Liver (tissue), 8 donors: ENCODE measurements at regions not wholly inside any gene's neighbourhood (a gene's known extent, or its start where the extent isn't known, plus 50 kb on each side); places are given as distances from the start of the nearest gene placed in this dataset.

Experiments
- DNase-seq: peaks from one replicate; pipeline ENCODE4 v3.0.0-alpha.2; 2017; ENCODE audit warnings: low spot score
- H3K27ac ChIP-seq, 2 donors: one replicate each; pipeline ENCODE4 v1.7.0; 2013; ENCODE audit warnings: inconsistent platforms in 2 of 2, low read length in 2 of 2, control low read depth in 1 of 2, low read depth in 1 of 2, mild to moderate bottlenecking in 1 of 2
- H3K27me3 ChIP-seq, 4 donors: one replicate each; pipeline versions ENCODE4 v1.6.1 to v1.7.0; 2013; ENCODE audit warnings: low read length in 3 of 4, inconsistent platforms in 1 of 4, mild to moderate bottlenecking in 1 of 4, moderate library complexity in 1 of 4; ENCODE audit not compliant: control insufficient read depth in 4 of 4, insufficient read depth in 4 of 4
- H3K36me3 ChIP-seq, 4 donors: one replicate each; pipeline versions ENCODE4 v1.6.1 to v1.7.0; 2013; ENCODE audit warnings: low read length in 3 of 4, mild to moderate bottlenecking in 3 of 4, low read depth in 1 of 4, moderate library complexity in 1 of 4; ENCODE audit not compliant: control insufficient read depth in 4 of 4, insufficient read depth in 3 of 4
- H3K4me1 ChIP-seq, 4 donors: one replicate each; pipeline versions ENCODE4 v1.6.1 to v1.7.0; 2013; ENCODE audit warnings: low read length in 3 of 4, mild to moderate bottlenecking in 3 of 4, moderate library complexity in 1 of 4; ENCODE audit not compliant: control insufficient read depth in 4 of 4, insufficient read depth in 4 of 4
- H3K4me3 ChIP-seq, 3 donors: one replicate each; pipeline versions ENCODE4 v1.6.1 to v1.7.0; 2013; ENCODE audit warnings: low read length in 3 of 3, control low read depth in 1 of 3, low read depth in 1 of 3, mild to moderate bottlenecking in 1 of 3
- H3K9ac ChIP-seq, 2 donors: one replicate each; pipeline ENCODE4 v1.7.0; 2013; ENCODE audit warnings: low read length in 2 of 2, mild to moderate bottlenecking in 2 of 2, moderate library complexity in 2 of 2, control low read depth in 1 of 2, low read depth in 1 of 2
- H3K9me3 ChIP-seq, 4 donors: one replicate each; pipeline versions ENCODE4 v1.6.1 to v1.7.0; 2013; ENCODE audit warnings: low read length in 3 of 4; ENCODE audit not compliant: control insufficient read depth in 4 of 4
- ATF3 ChIP-seq: IDR thresholded peaks from 2 replicates; pipeline ENCODE4 v1.6.1; 2016; ENCODE audit warnings: antibody characterized with exemption
- CTCF ChIP-seq: fragments of 150-350 bp; IDR thresholded peaks from 2 replicates; pipeline ENCODE4 v1.5.1; 2017; ENCODE audit warnings: improper control_type of control experiment, low read depth, low read length; ENCODE audit not compliant: missing input control
- EGR1 ChIP-seq, 2 donors: IDR thresholded peaks; 2 replicates each; pipeline ENCODE4 v1.6.1; 2016 to 2018; ENCODE audit warnings: antibody characterized with exemption in 2 of 2, low read depth in 2 of 2
- FOXA1 ChIP-seq: IDR thresholded peaks from 2 replicates; pipeline ENCODE4 v1.6.1; 2016; ENCODE audit warnings: antibody characterized with exemption
- FOXA2 ChIP-seq: IDR thresholded peaks from 2 replicates; pipeline ENCODE4 v1.6.1; 2016; ENCODE audit warnings: antibody characterized with exemption
- GABPA ChIP-seq, 2 donors: IDR thresholded peaks in 1 of 2; conservative IDR thresholded peaks in 1 of 2; 2 replicates each; pipeline ENCODE4 v1.6.1; 2016; ENCODE audit warnings: antibody characterized with exemption in 2 of 2, mild to moderate bottlenecking in 1 of 2, moderate library complexity in 1 of 2
- HNF4A ChIP-seq, 2 donors: conservative IDR thresholded peaks; 2 replicates each; pipeline ENCODE4 v1.6.1; 2016; ENCODE audit warnings: antibody characterized with exemption in 2 of 2, mild to moderate bottlenecking in 2 of 2
- JUND ChIP-seq, 2 donors: IDR thresholded peaks; 2 replicates each; pipeline ENCODE4 v1.6.1; 2016; ENCODE audit warnings: antibody characterized with exemption in 2 of 2
- MAX ChIP-seq: IDR thresholded peaks from 2 replicates; pipeline ENCODE4 v1.6.1; 2016; ENCODE audit warnings: antibody characterized with exemption
- NR2F2 ChIP-seq: IDR thresholded peaks from 2 replicates; pipeline ENCODE4 v1.6.1; 2016; ENCODE audit warnings: antibody characterized with exemption
- RAD21 ChIP-seq, 2 donors: IDR thresholded peaks; 2 replicates each; pipeline ENCODE4 v1.6.1; 2016; ENCODE audit warnings: antibody characterized with exemption in 2 of 2, mild to moderate bottlenecking in 2 of 2
- REST ChIP-seq: IDR thresholded peaks from 2 replicates; pipeline ENCODE4 v1.6.1; 2016; ENCODE audit warnings: antibody characterized with exemption, mild to moderate bottlenecking
- RXRA ChIP-seq, 2 donors: IDR thresholded peaks; 2 replicates each; pipeline ENCODE4 v1.6.1; 2017 to 2018; ENCODE audit warnings: antibody characterized with exemption in 2 of 2, mild to moderate bottlenecking in 1 of 2
- SP1 ChIP-seq: IDR thresholded peaks from 2 replicates; pipeline ENCODE4 v1.6.1; 2018; ENCODE audit warnings: antibody characterized with exemption, mild to moderate bottlenecking
- TAF1 ChIP-seq: conservative IDR thresholded peaks from 2 replicates; pipeline ENCODE4 v1.6.1; 2016; ENCODE audit warnings: antibody characterized with exemption, mild to moderate bottlenecking
- YY1 ChIP-seq: IDR thresholded peaks from 2 replicates; pipeline ENCODE4 v1.6.1; 2016; ENCODE audit warnings: antibody characterized with exemption, mild to moderate bottlenecking
- ZBTB33 ChIP-seq: IDR thresholded peaks from 2 replicates; pipeline ENCODE4 v1.6.1; 2016; ENCODE audit warnings: antibody characterized with exemption
- WGBS: extraction: QIAGEN DNeasy Blood & Tissue Kit; methylation state at CpG from one replicate; pipeline ENCODE4 v1.1.7; 2013; 5-methylcytosine and 5-hydroxymethylcytosine counted together
- donor health status: healthy.
- donor health status: healthy.
- donor health status: healthy.
- donor health status: healthy.
- donor health status: healthy.

- Histone ChIP-seq H3K9ac (no peak overlapping the region), H3K27ac (no peak overlapping the region), H3K4me1 (no peaks in the 10 kb centered on the region), H3K4me3 (no peak overlapping the region), H3K36me3 (no peaks in the 10 kb centered on the region), H3K9me3 (no peaks in the 10 kb centered on the region), H3K27me3 (no peaks in the 10 kb centered on the region)
- no peak for TF ChIP-seq REST
- TF ChIP-seq RAD21 (IDR thresholded peaks at IDR 0.05), result no peak
- TF ChIP-seq HNF4A (conservative IDR thresholded peaks at IDR 0.05), result no peak
- no peak for TF ChIP-seq EGR1 (IDR thresholded peaks at IDR 0.05; ENCODE audit: low read depth in 2 of 2)
- no peak for TF ChIP-seq CTCF
- no peak for TF ChIP-seq SP1
- TF ChIP-seq MAX, result no peak
- no peak for TF ChIP-seq ATF3
- TF ChIP-seq YY1, result no peak
- no peak for TF ChIP-seq GABPA (IDR thresholded peaks at IDR 0.05 in 1 of 2, conservative IDR thresholded peaks at IDR 0.05 in 1 of 2)
- no peak for TF ChIP-seq FOXA2
- TF ChIP-seq JUND (IDR thresholded peaks at IDR 0.05), result no peak
- DNase-seq, result no peak
- WGBS, result 93% methylated on average over 27 of the region's 27 CpGs
These were observed 128.7 kb downstream of the DLL1 start for GRCh38 chr6:170162011-170162774.

- DNase-seq, result no peak
- Histone ChIP-seq H3K9ac (no peak overlapping the region), H3K27me3 (no peaks in the 10 kb centered on the region), H3K36me3 (no peaks in the 10 kb centered on the region), H3K9me3 (no peaks in the 10 kb centered on the region), H3K27ac (no peak overlapping the region), H3K4me3 (no peak overlapping the region), H3K4me1 (no peaks in the 10 kb centered on the region)
- 90% methylated on average over 27 of the region's 27 CpGs for WGBS
- TF ChIP-seq FOXA2, result no peak
- no peak for TF ChIP-seq FOXA1
- TF ChIP-seq TAF1, result no peak
- no peak for TF ChIP-seq ATF3
- no peak for TF ChIP-seq YY1
- no peak for TF ChIP-seq GABPA (IDR thresholded peaks at IDR 0.05 in 1 of 2, conservative IDR thresholded peaks at IDR 0.05 in 1 of 2)
- no peak for TF ChIP-seq RAD21 (IDR thresholded peaks at IDR 0.05)
- TF ChIP-seq EGR1 (IDR thresholded peaks at IDR 0.05; ENCODE audit: low read depth in 2 of 2), result no peak
- no peak for TF ChIP-seq HNF4A (conservative IDR thresholded peaks at IDR 0.05)
- TF ChIP-seq JUND (IDR thresholded peaks at IDR 0.05), result no peak
- no peak for TF ChIP-seq ZBTB33
- no peak for TF ChIP-seq RXRA (IDR thresholded peaks at IDR 0.05)
- TF ChIP-seq SP1, result no peak
- no peak for TF ChIP-seq NR2F2
These were observed 130.0 kb downstream of the DLL1 start for GRCh38 chr6:170160628-170161611.
